Pancreas (tissue), 10 donors: ENCODE measurements at regions not wholly inside any gene's neighbourhood (a gene's known extent, or its start where the extent isn't known, plus 50 kb on each side); places are given as distances from the start of the nearest gene placed in this dataset.

Experiments
- ATAC-seq, 4 donors: fragments of 200-7000 bp; cut with Tn5 transposase; one replicate each; pipeline versions ENCODE4 v1.8.0 to v1.9.1; 2020; ENCODE audit warnings: mild to moderate bottlenecking in 4 of 4, moderate library complexity in 4 of 4
- DNase-seq, 6 donors: peaks; one replicate each; pipeline ENCODE4 v3.0.0-alpha.2; 2020
- FAIRE-seq: peaks from 2 replicates; lab custom pipeline; 2012; peaks lifted over from hg19 to GRCh38; lab: Jason Lieb, UNC
- H3K27ac ChIP-seq, 4 donors: fragments of 200-600 bp; sonication (generic); 1 replicate in 3 of 4; 2 replicates in 1 of 4; pipeline versions ENCODE4 v1.5.0 to v1.8.0; 2020
- H3K27me3 ChIP-seq, 4 donors: fragments of 200-600 bp; one replicate each; pipeline ENCODE4 v1.8.0; 2021
- H3K36me3 ChIP-seq, 3 donors: fragments of 200-600 bp; sonication (generic) in 1 of 3; one replicate each; pipeline versions ENCODE4 v1.5.0 to v1.8.0; 2020 to 2021
- H3K4me1 ChIP-seq, 3 donors: fragments of 200-600 bp; one replicate each; pipeline ENCODE4 v1.8.0; 2021
- H3K4me3 ChIP-seq, 4 donors: fragments of 200-600 bp; sonication (generic) in 2 of 4; one replicate each; pipeline versions ENCODE4 v1.5.0 to v1.8.0; 2020 to 2021
- H3K9me3 ChIP-seq, 4 donors: fragments of 200-600 bp; one replicate each; pipeline ENCODE4 v1.8.0; 2021
- CTCF ChIP-seq, 4 donors: fragments of 200-600 bp; sonication (generic) in 3 of 4; IDR thresholded peaks; one replicate each; pipeline versions ENCODE4 v1.5.0 to v1.8.0; 2021; ENCODE audit warnings: antibody characterized with exemption in 4 of 4
- WGBS, 2 donors: extraction: QIAGEN DNeasy Blood & Tissue Kit; methylation state at CpG; one replicate each; pipeline ENCODE4 v1.1.7; 2013; 5-methylcytosine and 5-hydroxymethylcytosine counted together
- intact Hi-C, 3 donors: fragments of 100-400 bp; cut with DNase I; formaldehyde crosslinking; loops; one replicate each; pipeline versions ENCODE4 v1.11.1 to v1.14.2; 2022
- donor health status: healthy with polysubstance abuse.
- donor health status: DM: no; HTN: no; CAD: no; lungs with moderate emphysema.
- donor health status: DM: no; HTN: no; CAD: no.
- donor health status: control.
- donor health status: control.
- donor health status: Bipolar disorder and iron deficiency.
- donor health status: DM: yes; HTN: yes; CAD: no.
- donor health status: DM: no; HTN: no; CAD: no.
- donor health status: DM: no; HTN: no; CAD: no.
- donor health status: DM: yes; HTN: yes; CAD: no.

DNA sequence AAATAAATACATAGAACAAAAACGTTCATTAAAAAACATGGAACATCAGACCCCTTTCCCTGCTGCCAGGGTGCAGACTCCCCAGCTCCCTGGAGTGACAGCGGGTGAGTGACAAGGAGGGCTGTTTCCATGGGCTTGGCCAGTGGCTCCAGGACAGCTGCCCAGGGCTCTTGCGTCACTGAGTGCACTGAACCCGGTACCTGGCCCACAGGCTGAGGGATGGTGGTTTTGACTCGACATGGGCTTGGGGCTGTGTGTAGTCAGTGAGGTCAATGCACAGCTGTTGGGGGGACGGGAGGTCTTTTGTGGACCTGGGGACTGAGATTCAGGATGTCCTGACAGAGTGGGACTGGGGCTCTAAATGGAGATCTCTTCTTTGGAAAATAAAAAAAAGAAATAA is 142.1 kb upstream of the B3GAT1 start:
- Histone ChIP-seq H3K9me3 (no peaks in the 10 kb centered on the region), H3K4me1 (no peaks in the 10 kb centered on the region), H3K27me3 (no peaks in the 10 kb centered on the region), H3K4me3 (no peak overlapping the region), H3K27ac (no peak overlapping the region), H3K36me3 (no peaks in the 10 kb centered on the region)
- no peak for TF ChIP-seq CTCF (IDR thresholded peaks at IDR 0.05)
- no peak for DNase-seq
- 54 to 67% methylated on average over 6 of the region's 6 CpGs for WGBS, 2 donors
- intact Hi-C loops, result no loop called here
- no peak for FAIRE-seq
- ATAC-seq, result no peak

GRCh38 chr11:134552749-134553148 is 140.7 kb upstream of the B3GAT1 start:
- Histone ChIP-seq H3K9me3 (no peaks in the 10 kb centered on the region), H3K27ac (no peak overlapping the region), H3K4me1 (no peaks in the 10 kb centered on the region), H3K36me3 (no peaks in the 10 kb centered on the region), H3K27me3 (no peaks in the 10 kb centered on the region), H3K4me3 (no peak overlapping the region)
- WGBS, 2 donors, result 13 to 24% methylated on average over 1 of the region's 1 CpG
- no peak for ATAC-seq
- FAIRE-seq, result no peak
- DNase-seq, result no peak
- intact Hi-C loops, result no loop called here
- no peak for TF ChIP-seq CTCF (IDR thresholded peaks at IDR 0.05)

GRCh38 chr11:134545521-134545920 is 133.5 kb upstream of the B3GAT1 start:
- intact Hi-C loops, result no loop called here
- no peak overlapping the region for H3K27ac ChIP-seq
- no peaks in the 10 kb centered on the region for H3K27me3 ChIP-seq
- 60 to 74% methylated on average over 5 of the region's 5 CpGs for WGBS, 2 donors
- H3K9me3 ChIP-seq, result no peaks in the 10 kb centered on the region
- ATAC-seq, result no peak
- no peak for FAIRE-seq
- no peak for DNase-seq
- H3K4me3 ChIP-seq, result no peak overlapping the region
- H3K4me1 ChIP-seq, result no peaks in the 10 kb centered on the region
- TF ChIP-seq CTCF (IDR thresholded peaks at IDR 0.05), result no peak
- H3K36me3 ChIP-seq, result no peaks in the 10 kb centered on the region

- H3K4me3 ChIP-seq, result no peak overlapping the region
- intact Hi-C loops, result no loop called here
- TF ChIP-seq CTCF (IDR thresholded peaks at IDR 0.05), result no peak
- H3K27ac ChIP-seq, result no peak overlapping the region
- no peak for DNase-seq
- H3K4me1 ChIP-seq, result no peaks in the 10 kb centered on the region
- ATAC-seq, result no peak
- no peaks in the 10 kb centered on the region for H3K36me3 ChIP-seq
- no peaks in the 10 kb centered on the region for H3K9me3 ChIP-seq
- no peak for FAIRE-seq
- 68 to 76% methylated on average over 14 of the region's 14 CpGs for WGBS, 2 donors
- no peaks in the 10 kb centered on the region for H3K27me3 ChIP-seq
Observed at GRCh38 chr11:134544095-134544815, 132.2 kb upstream of the B3GAT1 start.

DNA sequence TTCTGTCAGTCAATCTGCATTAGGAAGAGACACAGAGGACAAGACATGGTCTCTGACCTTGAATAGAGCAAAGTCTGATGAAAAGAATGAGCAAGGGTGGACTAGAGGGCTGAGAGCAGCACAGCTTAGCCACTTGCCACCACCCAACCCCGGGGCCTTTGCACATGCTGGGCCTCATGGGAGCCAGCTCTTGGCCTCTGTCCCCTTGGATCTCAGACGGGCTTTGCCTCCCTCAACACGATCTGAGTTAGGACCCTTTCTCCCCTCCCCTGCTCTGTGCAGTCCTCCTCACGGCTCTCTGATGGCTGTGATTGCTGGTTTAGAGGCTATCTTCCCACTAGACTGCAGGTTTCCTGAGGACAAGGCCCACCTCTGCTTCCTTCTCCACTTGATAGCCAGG is 131.6 kb upstream of the B3GAT1 start:
- WGBS, 2 donors, result 52 to 85% methylated on average over 4 of the region's 4 CpGs
- no peak for FAIRE-seq

More for the DNA sequence above, 131.6 kb upstream of the B3GAT1 start:
- Histone ChIP-seq H3K4me1 (no peaks in the 10 kb centered on the region), H3K27ac (no peak overlapping the region), H3K9me3 (no peaks in the 10 kb centered on the region), H3K36me3 (no peaks in the 10 kb centered on the region), H3K4me3 (no peak overlapping the region), H3K27me3 (no peaks in the 10 kb centered on the region)
- TF ChIP-seq CTCF (IDR thresholded peaks at IDR 0.05), result no peak
- intact Hi-C loops, result no loop called here
- ATAC-seq (no peak), DNase-seq (no peak)
